ENCODE measurements at regions not wholly inside any gene's neighbourhood (a gene's known extent, or its start where the extent isn't known, plus 50 kb on each side); places are given as distances from the start of the nearest gene placed in this dataset.

DNA sequence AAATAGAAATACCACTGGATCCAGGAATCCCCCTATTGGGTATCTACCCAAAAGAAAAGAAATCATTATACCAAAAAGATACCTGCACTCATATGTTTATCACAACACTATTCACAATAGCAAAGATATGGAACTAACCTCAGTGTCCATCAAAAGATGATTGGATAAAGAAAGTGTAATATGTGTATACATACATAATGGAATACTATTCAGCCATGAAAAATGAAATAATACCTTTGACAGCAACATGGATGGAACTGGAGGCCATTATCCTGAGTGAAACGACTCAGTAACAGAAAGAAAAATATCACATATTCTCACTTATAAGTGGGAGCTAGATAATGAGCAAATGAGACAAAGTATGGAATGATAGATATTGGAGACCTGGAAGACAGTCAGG, 74.2 kb upstream of the TLR3 start:
- Histone ChIP-seq H3K36me3 (replicated peaks in 1 of 2; ENCODE audit: control extremely low read depth in 1 of 2, control insufficient read depth in 1 of 2, extremely low read depth in 1 of 2, insufficient read depth in 2 of 2, low read length in 1 of 2) (no peaks in the 10 kb centered on the region), H4K20me1 (ENCODE audit: control insufficient read depth, insufficient read depth, low read length, poor library complexity, severe bottlenecking) (no peaks in the 10 kb centered on the region), H3K27ac (ENCODE audit: low read length in 2 of 2) (no peak overlapping the region), H3K9ac (ENCODE audit: low read length) (no peak overlapping the region), H3K4me2 (replicated peaks; ENCODE audit: low read depth, low read length, poor library complexity, severe bottlenecking) (no peak overlapping the region), H3K4me3 (ENCODE audit: control extremely low read depth in 1 of 5, extremely low read depth in 1 of 5, insufficient read depth in 1 of 5, low read depth in 2 of 5, low read length in 4 of 5) (no peak overlapping the region), H3K4me1 (ENCODE audit: control insufficient read depth in 2 of 2, insufficient read depth in 2 of 2, low read length in 2 of 2) (no peaks in the 10 kb centered on the region), H3K79me2 (ENCODE audit: control insufficient read depth, insufficient read depth, low read length) (no peaks in the 10 kb centered on the region), H3K27me3 (replicated peaks in 1 of 4; ENCODE audit: control extremely low read depth in 1 of 4, control insufficient read depth in 3 of 4, insufficient read depth in 4 of 4, low read length in 3 of 4) (no peaks in the 10 kb centered on the region), H2AFZ (ENCODE audit: insufficient read depth, low read depth, low read length, poor library complexity, severe bottlenecking) (no peak overlapping the region), H3K9me3 (ENCODE audit: control extremely low read depth in 1 of 3, control insufficient read depth in 2 of 3, insufficient read depth in 1 of 3, low read length in 2 of 3) (no peaks in the 10 kb centered on the region)
- no peak for ATAC-seq (ENCODE audit: low read depth)
- TF ChIP-seq, protein P1, sequence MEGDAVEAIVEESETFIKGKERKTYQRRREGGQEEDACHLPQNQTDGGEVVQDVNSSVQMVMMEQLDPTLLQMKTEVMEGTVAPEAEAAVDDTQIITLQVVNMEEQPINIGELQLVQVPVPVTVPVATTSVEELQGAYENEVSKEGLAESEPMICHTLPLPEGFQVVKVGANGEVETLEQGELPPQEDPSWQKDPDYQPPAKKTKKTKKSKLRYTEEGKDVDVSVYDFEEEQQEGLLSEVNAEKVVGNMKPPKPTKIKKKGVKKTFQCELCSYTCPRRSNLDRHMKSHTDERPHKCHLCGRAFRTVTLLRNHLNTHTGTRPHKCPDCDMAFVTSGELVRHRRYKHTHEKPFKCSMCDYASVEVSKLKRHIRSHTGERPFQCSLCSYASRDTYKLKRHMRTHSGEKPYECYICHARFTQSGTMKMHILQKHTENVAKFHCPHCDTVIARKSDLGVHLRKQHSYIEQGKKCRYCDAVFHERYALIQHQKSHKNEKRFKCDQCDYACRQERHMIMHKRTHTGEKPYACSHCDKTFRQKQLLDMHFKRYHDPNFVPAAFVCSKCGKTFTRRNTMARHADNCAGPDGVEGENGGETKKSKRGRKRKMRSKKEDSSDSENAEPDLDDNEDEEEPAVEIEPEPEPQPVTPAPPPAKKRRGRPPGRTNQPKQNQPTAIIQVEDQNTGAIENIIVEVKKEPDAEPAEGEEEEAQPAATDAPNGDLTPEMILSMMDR (IDR thresholded peaks at IDR 0.05) = no peak
- no peak for TF ChIP-seq EZH2 (IDR thresholded peaks at IDR 0.05; ENCODE audit: borderline replicate concordance, insufficient read depth, low read depth, low read length, poor library complexity, severe bottlenecking)
- DNase-seq = no peak
- Mint-ChIP-seq H3K4me3 (no peak overlapping the region), H3K27ac (no peak overlapping the region), H3K27me3 (peaks cover 3% of the 10 kb centered on the region), H3K4me1 (no peaks in the 10 kb centered on the region), H3K9me3 (ENCODE audit: insufficient read depth) (no peaks in the 10 kb centered on the region)
- ChIA-PET POLR2A (no interaction called here), CTCF (no interaction called here)
- intact Hi-C loops (cut with micrococcal nuclease) = no loop called here
- no CpG with 5 or more reads among the region's 1 CpG for WGBS (ENCODE audit: insufficient coverage)

DNA sequence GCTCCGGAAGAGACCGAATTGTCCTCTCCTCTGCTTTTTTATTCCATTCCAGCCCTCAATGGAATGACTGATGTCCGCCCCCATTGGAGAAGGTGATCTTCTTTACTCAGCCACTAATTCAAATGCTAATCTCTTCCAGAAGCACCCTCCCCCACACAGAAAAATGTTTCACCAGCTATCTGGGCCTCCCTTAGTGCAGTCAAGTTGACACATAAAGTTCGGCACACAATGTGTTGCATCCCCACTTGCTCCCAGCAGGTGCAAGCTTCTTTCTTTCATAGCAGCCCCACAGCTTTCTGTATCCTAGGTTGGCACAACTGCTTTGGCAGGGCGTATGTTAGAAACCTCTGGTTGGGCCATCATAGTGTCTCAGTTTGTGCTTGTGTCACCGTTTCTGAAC, 73.3 kb upstream of the TLR3 start:
- no peaks in the 10 kb centered on the region for H3K9me3 Mint-ChIP-seq (ENCODE audit: insufficient read depth)
- DNase-seq = no peak
- 95% methylated on average over 5 of the region's 6 CpGs for WGBS (ENCODE audit: insufficient coverage)
- no peaks in the 10 kb centered on the region for H4K20me1 ChIP-seq (ENCODE audit: control insufficient read depth, insufficient read depth, low read length, poor library complexity, severe bottlenecking)
- POLR2A ChIA-PET = no interaction called here
- H3K9me3 ChIP-seq (ENCODE audit: control extremely low read depth in 1 of 3, control insufficient read depth in 2 of 3, insufficient read depth in 1 of 3, low read length in 2 of 3) = no peaks in the 10 kb centered on the region
- CTCF ChIA-PET = no interaction called here
- H3K4me1 ChIP-seq (ENCODE audit: control insufficient read depth in 2 of 2, insufficient read depth in 2 of 2, low read length in 2 of 2) = no peaks in the 10 kb centered on the region
- no peaks in the 10 kb centered on the region for H3K36me3 ChIP-seq (replicated peaks in 1 of 2; ENCODE audit: control extremely low read depth in 1 of 2, control insufficient read depth in 1 of 2, extremely low read depth in 1 of 2, insufficient read depth in 2 of 2, low read length in 1 of 2)
- no peak overlapping the region for H3K27ac ChIP-seq (ENCODE audit: low read length in 2 of 2)
- no peaks in the 10 kb centered on the region for H3K4me1 Mint-ChIP-seq
- no peak for TF ChIP-seq EZH2 (IDR thresholded peaks at IDR 0.05; ENCODE audit: borderline replicate concordance, insufficient read depth, low read depth, low read length, poor library complexity, severe bottlenecking)
- TF ChIP-seq, protein P1 (IDR thresholded peaks at IDR 0.05) = no peak
- ATAC-seq (ENCODE audit: low read depth) = no peak
- H3K4me3 Mint-ChIP-seq = no peak overlapping the region
- no peaks in the 10 kb centered on the region for H3K79me2 ChIP-seq (ENCODE audit: control insufficient read depth, insufficient read depth, low read length)
- no peaks in the 10 kb centered on the region for H3K27me3 ChIP-seq (replicated peaks in 1 of 4; ENCODE audit: control extremely low read depth in 1 of 4, control insufficient read depth in 3 of 4, insufficient read depth in 4 of 4, low read length in 3 of 4)
- H3K4me3 ChIP-seq (ENCODE audit: control extremely low read depth in 1 of 5, extremely low read depth in 1 of 5, insufficient read depth in 1 of 5, low read depth in 2 of 5, low read length in 4 of 5) = no peak overlapping the region
- intact Hi-C loops (cut with micrococcal nuclease) = no loop called here
- no peak overlapping the region for H3K27ac Mint-ChIP-seq
- H3K27me3 Mint-ChIP-seq = peaks cover 3% of the 10 kb centered on the region
- no peak overlapping the region for H3K4me2 ChIP-seq (replicated peaks; ENCODE audit: low read depth, low read length, poor library complexity, severe bottlenecking)
- no peak overlapping the region for H3K9ac ChIP-seq (ENCODE audit: low read length)
- H2AFZ ChIP-seq (ENCODE audit: insufficient read depth, low read depth, low read length, poor library complexity, severe bottlenecking) = no peak overlapping the region
